Heart left ventricle (tissue), 13 donors: ENCODE measurements at regions not wholly inside any gene's neighbourhood (a gene's known extent, or its start where the extent isn't known, plus 50 kb on each side); places are given as distances from the start of the nearest gene placed in this dataset.
"Not testable (repeated sequence)": the region's sequence is repeated elsewhere in the genome, so short reads cannot be mapped to it uniquely, and the experiment has no call there.

ENCODE experiments used
- POLR2A ChIP-seq, 2 donors: fragments of 450-650 bp; IDR thresholded peaks; one replicate each; pipeline ENCODE4 v1.6.1; 2017; ENCODE audit warnings: antibody characterized with exemption in 2 of 2, mild to moderate bottlenecking in 2 of 2, moderate library complexity in 2 of 2
- TF ChIP-seq, protein P1 (sequence below), 12 donors: fragments of 200-600 bp; sonication (generic) in 4 of 12; IDR thresholded peaks; one replicate each; pipeline versions ENCODE4 v1.5.0 to v1.8.0; 2018 to 2022; ENCODE audit warnings: antibody characterized with exemption in 12 of 12, mild to moderate bottlenecking in 5 of 12
- donor health status: ischemic (EF 13 %, LVEDD 7.1; RV severe dilation, severe dysfunction).
- donor health status: DM: no; HTN: yes; CAD: no.
- donor health status: DM: no; HTN: no; CAD: no.
- donor health status: ischemic (EF 25% LVEDD 6.9; RV normal size, moderate dysfunction).
- donor health status: ischemic (EF 25% LVEDD 5.7; RV mildly dilated, moderate dysfunction).
- donor health status: ischemic (EF 35%, LVEDD 5.7; RV mildly dilated, moderate dysfunction).
- donor health status: nonischemic (EF 11% LVEDD 7.7; RV severe dilation, severe dysfunction).
- donor health status: DM: yes; HTN: yes; CAD: no.
- donor health status: PGD.
- donor health status: ischemic (EF 29% LVEDD 5.4; RV normal size, mild dysfunction).
- donor health status: nonischemic (EF 23%, LVEDD 6.1; RV moderate dilation, normal function).

DNA sequence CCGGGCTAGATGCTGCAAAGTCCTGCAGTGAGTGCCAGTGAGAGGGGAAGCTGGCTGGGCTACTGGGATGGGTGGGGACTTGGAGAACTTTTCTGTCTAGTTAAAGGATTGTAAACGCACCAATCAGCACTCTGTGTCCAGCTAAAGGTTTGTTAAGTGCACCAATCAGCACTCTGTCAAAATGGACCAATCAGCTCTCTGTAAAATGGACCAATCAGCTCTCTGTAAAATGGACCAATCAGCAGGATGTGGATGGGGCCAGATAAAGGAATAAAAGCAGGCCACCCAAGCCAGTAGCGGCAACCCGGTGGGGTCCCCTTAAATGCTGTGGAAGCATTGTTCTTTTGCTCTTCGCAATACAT, 318.2 kb downstream of the RAPGEF2 start:
- TF ChIP-seq, protein P1, sequence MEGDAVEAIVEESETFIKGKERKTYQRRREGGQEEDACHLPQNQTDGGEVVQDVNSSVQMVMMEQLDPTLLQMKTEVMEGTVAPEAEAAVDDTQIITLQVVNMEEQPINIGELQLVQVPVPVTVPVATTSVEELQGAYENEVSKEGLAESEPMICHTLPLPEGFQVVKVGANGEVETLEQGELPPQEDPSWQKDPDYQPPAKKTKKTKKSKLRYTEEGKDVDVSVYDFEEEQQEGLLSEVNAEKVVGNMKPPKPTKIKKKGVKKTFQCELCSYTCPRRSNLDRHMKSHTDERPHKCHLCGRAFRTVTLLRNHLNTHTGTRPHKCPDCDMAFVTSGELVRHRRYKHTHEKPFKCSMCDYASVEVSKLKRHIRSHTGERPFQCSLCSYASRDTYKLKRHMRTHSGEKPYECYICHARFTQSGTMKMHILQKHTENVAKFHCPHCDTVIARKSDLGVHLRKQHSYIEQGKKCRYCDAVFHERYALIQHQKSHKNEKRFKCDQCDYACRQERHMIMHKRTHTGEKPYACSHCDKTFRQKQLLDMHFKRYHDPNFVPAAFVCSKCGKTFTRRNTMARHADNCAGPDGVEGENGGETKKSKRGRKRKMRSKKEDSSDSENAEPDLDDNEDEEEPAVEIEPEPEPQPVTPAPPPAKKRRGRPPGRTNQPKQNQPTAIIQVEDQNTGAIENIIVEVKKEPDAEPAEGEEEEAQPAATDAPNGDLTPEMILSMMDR (IDR thresholded peaks at IDR 0.05): not testable (repeated sequence)
- not testable (repeated sequence) for TF ChIP-seq POLR2A (IDR thresholded peaks at IDR 0.05)
